GM21360 (cell line): ENCODE measurements at regions not wholly inside any gene's neighbourhood (a gene's known extent, or its start where the extent isn't known, plus 50 kb on each side); places are given as distances from the start of the nearest gene placed in this dataset.

ENCODE experiments used
- ATAC-seq: cut with Tn5 transposase; IDR thresholded peaks from one replicate; pipeline ENCODE4 v1.9.1; 2021; ENCODE audit warnings: mild to moderate bottlenecking, moderate library complexity; ENCODE audit not compliant: unreplicated experiment

DNA sequence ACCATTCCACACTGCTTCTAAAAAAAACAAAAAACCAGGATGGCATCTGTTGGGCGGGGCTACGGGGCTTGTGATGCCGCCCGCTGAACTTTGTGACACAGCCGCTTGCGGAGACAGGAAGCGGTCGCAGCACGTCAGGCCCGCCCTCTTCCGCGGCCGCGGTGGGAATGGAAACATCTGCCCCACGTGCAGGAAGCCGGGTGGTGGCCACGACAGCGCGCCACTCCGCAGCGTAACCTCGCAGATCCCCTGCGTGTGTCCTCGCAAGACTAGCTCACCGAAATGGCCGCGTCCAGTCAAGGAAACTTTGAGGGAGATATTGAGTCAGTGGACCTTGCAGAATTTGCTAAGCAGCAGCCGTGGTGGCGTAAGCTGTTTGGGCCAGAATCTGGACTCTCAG lies 168.5 kb downstream of the SUCLG1 start:
- ATAC-seq: no peak

DNA sequence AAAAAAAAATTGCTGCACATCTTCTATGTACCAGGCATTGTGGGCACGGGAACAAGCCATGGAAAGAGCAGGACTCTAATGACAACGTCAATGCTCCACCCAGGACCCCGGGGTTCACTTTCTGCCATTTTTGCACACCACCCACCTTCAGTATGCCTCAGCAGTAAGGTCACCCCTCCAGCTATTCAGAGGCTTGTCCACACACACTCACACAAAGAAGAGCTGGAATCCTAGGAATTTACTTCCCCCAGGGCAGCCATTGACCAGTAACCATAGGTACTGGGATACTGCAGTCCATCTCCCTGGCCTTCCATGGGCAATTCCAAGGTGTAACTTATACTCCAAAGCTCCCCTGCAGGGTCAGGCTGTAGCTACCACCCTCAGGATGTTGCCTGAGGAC lies 170.8 kb downstream of the SUCLG1 start:
- ATAC-seq: no peak

DNA sequence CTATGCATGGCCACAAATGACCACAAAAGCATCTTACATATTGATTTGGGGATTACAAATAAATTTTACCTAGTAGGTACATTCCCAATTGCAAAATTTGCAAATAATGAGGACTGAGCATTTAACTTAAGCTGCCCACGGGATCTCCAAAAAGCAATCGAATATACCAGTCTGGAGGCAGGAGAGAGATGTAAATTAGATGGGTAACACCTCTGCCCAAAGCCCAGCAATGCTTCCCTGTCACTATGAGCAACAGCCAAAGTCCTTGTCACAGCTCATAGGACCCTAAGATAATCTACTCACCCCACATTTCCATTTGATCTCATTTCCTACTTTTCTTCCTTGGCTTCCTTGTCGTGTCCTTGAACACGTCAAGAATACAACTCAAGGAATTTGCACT lies 172.2 kb downstream of the SUCLG1 start:
- no peak for ATAC-seq

DNA sequence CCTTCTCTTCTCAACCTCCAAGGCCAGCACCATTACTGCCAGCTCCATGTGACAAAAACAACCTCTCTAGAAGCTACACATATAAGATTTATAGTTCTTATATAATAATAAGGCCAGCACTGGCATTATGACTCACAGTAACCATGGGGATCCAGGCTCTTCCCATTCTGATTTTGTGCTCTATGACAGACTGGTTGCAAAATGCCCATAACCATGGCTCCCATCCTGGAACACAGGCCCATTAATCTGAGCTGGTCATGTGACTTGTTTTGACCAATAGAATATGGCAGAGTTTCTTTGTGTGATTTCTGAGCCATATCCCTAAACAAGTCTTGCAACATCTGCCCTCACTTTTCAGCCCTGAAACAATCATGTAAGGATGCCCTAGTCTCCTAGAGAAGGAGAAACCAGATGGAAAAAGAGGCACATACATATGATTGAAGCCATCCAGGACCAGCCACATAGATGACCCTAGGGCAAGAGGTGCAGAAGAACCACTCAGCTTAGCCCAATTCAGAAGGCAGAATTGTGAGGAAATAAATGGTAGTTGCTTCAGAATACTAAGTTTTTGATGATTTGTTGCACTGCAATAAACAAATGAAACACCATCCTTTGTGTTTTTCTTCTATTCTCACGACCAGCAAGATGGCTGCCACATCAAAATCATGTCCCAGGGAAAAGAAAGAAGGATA lies 173.9 kb downstream of the SUCLG1 start:
- no peak for ATAC-seq

DNA sequence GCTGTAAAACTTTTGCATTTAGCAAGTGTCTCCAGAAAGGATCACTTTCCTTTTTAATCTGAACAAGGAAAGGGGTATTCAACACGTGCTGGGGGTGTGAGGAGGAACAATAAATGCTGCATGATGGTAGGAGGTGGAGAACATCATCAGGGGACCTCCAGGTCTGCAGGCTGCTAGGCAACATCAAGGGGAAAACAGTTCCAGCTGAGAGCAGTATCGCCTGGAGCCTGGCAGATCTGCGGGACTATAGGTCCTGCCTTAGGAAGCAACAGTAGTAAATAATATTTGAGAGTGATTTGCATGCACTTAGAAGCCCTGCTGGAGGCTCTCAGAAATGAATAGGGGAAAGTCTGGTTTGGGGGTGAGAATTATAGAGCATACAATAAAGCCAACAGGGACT lies 175.6 kb downstream of the SUCLG1 start:
- no peak for ATAC-seq

DNA sequence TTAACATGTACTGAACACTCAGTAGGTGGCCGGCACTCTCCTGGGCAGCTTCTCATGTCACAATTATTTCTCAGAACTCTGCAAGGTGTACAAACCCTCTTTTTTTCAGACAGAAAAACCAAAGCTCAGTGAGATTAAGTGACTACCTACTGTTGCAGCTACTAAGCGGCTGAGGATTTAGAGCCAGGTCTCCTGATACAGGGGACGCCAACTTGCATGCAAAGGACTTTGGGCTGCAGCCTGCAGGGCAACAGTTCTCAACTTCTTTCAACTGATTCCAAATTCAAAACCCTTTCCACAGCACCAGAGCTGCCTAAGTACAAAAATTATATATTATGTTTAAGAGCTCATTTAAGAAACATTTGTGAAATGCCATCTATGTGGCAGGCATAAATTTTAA lies 177.6 kb downstream of the SUCLG1 start:
- no peak for ATAC-seq

DNA sequence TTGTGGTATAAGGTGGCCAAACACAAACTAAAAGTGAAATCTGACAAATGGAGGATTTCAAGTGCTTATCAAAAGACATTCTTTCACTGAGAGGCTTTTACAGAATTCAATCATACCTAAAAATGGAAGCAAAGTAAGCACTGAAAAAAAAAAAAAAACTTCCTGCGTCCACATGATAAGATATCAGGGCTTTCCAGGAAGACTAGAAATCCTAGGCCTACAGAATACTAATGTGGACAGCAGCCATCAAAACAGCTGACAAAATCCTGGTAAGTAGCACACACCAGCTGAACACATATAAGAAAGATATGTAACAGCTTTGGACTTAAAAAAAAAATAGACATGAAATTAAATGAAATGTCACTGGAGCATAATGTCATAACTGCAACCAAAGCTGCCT lies 178.2 kb downstream of the SUCLG1 start:
- no peak for ATAC-seq

DNA sequence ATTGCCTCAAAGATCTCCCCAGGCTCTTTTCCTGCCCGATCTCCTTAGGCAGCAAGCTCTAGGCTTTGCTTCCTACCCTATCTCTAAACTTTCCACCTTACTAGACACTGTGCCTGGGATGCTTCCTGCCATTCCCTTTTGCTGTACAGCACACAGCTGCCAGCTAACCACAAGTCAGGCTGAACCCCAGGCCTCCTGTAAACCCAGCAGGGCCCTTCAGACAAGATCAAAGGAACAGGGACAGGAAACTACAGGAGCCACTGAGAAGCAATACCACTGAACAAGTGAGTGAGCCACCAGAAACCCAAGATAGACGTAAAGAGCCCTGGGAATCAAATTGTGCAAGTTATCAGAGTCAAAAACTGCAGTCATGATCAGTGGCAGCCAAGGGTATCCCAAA lies 180.7 kb downstream of the SUCLG1 start:
- ATAC-seq: no peak

DNA sequence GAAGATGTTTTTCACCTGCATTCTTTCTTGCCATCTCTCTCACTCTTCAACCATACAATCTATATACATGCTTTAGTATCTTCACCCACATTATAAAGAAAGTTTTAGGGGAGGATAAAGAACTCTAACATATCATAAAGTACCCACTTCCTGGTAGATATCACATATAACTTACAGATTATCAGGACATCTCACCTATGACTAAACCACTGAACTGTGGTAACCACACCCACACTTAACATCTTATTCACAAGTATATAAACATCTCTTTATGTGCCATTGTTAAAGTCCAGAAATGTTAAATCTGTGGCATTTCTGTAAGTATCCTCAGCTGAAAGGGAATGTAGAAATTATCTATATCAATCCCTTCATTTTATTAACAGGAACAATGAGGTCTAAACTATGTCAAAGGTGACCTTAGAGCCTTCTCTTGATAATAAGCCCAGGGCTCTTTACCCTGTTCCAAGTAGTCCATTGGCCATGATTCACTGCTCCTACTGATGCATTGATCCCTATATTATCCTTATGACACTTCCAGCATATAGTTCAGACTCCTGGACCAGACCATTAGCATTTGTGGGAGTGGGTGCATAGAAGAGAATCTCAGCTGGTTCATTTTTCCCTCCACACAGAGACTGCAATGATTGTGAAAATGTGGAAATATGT lies 182.4 kb downstream of the SUCLG1 start:
- no peak for ATAC-seq

DNA sequence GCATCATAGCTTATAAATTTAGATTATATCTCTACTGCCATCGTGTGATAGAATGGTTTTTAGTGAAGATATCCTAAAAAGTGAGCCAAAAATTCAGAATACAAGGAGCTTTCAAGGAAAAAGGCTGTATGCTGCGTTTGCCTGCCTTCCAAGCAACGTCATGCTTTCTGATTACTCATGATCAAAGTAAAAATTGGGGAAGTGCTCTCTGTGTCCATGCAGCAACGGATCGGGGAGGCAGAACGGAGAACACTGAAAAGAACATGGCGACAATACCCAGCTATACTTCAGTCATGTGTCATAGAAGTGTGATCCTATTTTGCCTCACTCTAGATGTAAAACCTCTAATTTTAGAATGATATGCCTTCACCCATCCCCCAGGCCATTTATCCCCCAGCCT lies 185.7 kb downstream of the SUCLG1 start:
- no peak for ATAC-seq

DNA sequence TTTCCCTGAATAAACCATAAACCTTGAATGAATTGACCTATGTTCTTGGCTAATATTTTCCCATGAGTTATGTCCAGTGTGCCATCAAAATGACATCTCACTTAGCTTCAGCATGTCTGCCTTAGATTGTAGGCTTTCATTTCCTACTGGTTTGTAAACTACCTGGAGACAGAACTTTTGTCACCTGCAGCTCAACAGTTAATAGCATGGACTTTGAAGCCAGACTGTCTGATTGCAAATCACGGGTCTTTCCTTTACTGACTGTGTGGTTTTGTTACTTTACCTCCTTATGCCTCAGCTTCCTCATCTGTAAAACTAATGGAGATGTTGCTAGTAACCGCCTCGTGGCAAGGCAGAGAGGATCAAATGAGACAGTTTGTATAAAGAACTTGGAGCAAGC lies 187.1 kb downstream of the SUCLG1 start:
- no peak for ATAC-seq

DNA sequence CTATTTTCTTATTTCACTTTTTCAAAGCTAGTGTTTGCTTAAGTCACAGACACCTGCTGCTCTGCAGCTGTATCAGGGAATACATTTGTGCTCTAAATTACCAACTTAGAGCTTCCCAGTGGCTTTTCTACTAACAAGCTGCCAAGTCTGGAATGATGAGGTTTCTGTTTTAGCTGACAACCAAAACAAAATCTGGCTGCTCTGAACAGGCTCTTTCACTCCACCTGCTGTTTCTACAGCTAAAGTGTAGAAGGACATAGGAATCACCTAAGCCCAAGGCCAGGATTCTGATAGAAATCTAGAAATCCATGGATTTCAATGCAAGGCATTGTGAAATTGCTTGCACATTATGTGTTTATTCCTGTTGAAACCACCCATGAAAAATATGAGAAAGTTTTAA lies 201.2 kb downstream of the SUCLG1 start:
- ATAC-seq: no peak

DNA sequence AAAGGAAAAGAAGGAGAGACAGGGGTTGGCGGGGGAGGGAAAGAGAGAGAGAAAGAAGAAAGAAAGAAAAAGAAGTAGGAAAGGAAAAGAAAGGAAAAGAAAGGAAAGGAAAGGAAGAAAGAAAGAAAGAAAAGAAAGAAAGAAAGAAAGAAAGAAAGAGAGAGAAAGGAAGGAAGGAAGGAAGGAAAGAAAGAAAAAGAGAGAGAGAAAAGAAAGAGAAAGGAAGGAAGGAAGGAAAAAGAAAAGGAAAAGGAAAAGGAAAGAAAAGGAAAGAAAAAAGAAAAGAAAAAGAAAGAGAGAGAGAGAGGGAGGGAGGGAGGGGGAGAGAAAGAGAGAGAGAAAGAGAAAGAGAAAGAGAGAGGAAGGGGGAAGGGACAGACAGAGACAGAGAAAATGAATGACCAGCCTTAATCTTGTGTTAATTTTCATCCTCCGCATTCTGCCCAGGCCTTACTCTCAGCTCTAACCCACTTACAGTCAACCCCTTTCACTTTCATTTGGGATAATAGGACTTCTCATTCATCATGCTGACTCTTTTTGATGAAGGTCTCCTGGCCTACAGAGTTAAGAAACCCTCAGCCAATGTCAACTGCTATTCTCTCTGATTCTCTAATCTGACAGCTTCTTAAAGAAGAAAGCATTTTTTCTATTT lies 207.3 kb downstream of the SUCLG1 start:
- no peak for ATAC-seq

DNA sequence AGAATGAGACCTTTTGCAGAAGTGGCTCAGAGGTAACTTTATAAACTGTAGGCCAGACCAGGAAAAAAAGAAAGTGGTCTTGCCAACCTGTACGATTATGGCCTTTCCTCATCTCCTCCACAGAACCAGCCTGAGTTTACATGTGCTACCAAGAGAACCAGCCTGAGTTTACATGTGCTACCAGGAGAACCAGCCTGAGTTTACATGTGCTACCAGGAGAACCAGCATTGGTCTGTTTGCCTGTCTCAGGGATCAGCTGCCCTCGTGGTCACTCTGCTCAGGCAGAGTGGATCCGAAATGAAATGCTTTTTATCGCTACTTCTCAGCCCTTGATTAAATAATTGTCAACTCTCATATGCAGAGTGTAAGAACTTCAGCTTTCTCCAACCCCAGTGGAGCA lies 209.9 kb downstream of the SUCLG1 start:
- ATAC-seq: no peak

DNA sequence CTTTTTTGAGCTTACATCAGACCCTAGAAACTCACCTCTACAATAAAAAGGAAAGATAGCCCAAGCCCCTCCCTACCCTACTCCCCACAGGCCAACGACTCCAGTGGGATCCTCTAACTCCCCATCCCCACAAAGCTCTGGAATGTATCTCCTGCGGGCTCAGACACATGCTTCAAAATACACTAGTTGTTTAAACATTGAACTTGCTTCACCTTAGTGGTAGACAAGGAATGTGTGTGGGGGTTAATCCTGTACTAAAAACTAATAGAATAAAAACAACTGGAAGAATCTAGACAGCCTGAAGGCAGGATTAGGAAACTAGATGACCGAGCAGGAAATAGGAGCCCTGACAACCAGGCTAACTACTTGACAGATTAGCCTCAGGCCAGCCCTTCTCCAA lies 211.5 kb downstream of the SUCLG1 start:
- no peak for ATAC-seq

DNA sequence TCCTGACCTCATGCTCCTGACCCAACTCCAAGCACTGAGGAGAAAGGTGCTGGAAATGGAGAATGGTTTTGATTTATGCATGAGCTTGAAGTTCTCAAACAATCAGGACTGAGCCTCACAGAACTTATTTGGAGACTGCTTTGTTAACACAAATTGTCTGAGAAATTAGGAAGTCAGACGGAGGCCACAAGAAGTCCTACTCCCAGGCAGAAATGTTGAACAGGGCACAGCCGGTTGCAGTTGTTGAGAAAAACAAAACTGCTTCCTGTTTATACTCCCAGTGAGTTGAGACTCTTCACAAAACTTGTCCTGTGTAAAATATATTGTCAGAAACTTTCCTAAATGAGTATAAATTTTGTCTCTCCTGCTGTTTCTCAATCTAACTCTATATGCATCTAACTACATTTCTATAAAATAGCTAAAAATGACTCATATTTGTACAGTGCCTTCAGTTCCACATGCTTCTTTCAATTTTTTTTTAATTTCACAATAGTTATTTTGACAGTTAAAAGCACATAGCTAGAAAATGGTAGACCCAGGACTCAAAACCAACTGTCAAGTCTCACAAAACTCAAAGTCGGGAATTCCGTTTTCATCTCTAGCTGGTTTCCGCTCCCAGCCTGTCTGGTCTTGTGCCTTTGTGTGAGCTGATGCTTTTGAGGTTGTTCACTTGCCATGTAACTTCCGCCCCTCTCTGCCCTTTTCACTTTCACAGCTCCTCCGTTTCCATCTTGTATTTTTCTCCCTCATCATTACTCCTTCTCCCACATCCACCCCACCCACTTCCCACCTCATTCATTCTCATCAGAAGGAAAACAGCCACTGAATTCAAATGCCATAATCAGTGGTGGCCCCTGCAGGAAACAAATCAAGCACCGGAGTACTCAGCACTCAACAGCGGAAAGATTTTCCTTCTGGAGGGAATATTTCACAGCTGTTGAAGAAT lies 215.0 kb downstream of the SUCLG1 start:
- ATAC-seq: no peak

DNA sequence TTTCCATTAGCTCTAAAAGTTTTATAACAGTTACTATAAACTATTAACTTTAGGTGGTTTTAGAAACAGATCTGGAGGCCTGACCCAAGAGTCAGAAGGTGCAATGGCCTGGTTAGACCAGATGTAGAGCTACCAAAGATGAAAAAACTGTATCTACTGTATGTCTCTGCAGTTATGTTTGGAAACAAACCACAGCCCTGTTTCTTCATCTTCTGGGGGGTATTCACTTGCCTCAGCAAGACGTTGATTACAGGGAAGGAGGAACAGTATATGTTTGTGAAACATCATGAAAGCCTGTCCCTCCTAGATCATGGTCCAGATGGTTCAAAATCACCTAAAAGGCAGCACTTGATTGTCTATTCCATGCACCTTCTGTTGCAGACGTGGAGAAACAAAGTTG lies 220.2 kb downstream of the SUCLG1 start:
- ATAC-seq: no peak

DNA sequence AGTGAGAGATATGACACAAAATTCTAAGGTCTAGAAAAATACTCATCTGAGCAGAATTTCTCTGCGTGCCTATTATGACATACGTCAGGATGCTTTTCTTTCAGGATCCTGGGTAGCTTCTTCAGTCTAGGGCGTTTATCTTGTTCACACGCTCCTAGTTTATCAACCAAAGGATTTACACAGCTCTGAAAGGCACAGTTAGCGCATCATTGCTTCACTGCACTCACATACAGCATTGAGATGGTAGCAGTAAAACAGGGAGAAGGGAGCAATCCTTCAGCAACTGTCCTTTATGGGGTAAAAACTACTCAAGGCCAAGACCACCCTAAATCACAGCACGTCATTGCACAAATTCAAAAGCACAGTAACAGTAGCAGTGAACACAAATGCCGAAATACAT lies 222.8 kb downstream of the SUCLG1 start:
- no peak for ATAC-seq

DNA sequence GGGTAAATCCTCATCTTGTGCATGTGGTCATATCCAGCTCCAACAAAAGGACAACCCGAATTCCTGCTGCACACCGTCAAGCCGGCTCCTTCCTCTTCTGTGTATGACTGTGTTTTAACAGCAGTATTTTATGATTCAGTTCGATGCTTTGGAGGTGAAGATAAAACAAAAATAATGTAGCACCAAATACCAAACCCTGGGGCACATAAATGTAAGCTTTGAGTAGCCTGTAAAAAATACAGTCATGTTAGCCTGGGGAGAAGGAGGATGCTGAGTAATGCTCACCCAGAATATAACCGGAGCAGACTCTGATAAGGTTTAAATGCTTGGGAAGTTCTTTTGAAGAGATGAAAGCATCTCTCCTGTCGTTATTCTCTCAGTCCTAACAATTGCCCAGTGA lies 225.0 kb downstream of the SUCLG1 start:
- no peak for ATAC-seq

DNA sequence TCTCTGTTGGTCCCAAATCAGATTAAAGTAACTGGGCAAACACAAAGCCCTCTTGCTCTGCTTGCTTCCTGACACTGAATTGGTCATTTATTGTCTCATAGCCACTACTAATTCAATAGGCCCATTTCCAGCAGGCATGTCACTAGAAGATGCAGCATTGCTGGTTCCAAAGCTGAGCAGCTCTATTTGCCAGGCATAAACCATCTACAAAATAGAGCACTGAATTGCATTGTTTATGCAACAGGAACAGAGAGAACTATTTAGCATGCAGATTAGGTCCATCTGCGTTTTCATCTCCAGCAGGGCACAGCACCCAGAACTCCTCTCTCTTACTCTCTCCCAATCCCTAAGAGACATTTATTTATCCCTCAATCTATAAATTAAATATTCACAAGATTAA lies 227.6 kb downstream of the SUCLG1 start:
- no peak for ATAC-seq

DNA sequence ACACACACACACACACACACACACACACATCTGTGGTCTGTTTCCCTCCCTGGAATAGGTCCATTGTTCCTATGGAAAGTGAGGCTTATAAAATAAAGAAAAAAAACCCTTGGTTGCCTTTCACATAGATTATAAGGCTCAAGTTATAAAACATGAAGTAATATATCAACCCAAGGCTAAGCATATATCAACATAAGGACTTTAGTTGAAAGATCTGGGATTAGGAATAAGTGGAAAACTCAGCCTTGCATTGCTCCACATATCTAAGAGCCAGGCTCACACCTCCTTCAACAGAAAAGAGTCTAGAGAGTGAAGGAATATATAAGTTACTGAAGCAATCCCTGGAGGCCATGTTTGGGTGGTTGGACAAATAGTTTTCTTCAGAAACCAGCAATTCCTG lies 235.0 kb downstream of the SUCLG1 start:
- ATAC-seq: no peak
